HG02884 (cell line): ENCODE measurements at regions not wholly inside any gene's neighbourhood (a gene's known extent, or its start where the extent isn't known, plus 50 kb on each side); places are given as distances from the start of the nearest gene placed in this dataset.

Experiments
- ATAC-seq: cut with Tn5 transposase; IDR thresholded peaks from one replicate; pipeline ENCODE4 v1.9.1; 2021; ENCODE audit warnings: mild to moderate bottlenecking, moderate library complexity; ENCODE audit not compliant: unreplicated experiment

GRCh38 chr3:69539134-69539533 is 153.2 kb upstream of the FRMD4B start:
- ATAC-seq, result no peak

GRCh38 chr3:69538281-69538680 is 152.4 kb upstream of the FRMD4B start:
- ATAC-seq, result no peak

- no peak for ATAC-seq
These were observed 150.6 kb upstream of the FRMD4B start for GRCh38 chr3:69536306-69537020.

- no peak for ATAC-seq
These were observed 149.7 kb upstream of the FRMD4B start for GRCh38 chr3:69535613-69536012.

- ATAC-seq, result no peak
These were observed 146.8 kb upstream of the FRMD4B start for GRCh38 chr3:69532547-69533224.

- no peak for ATAC-seq
These were observed 146.0 kb upstream of the FRMD4B start for GRCh38 chr3:69531576-69532546.

DNA sequence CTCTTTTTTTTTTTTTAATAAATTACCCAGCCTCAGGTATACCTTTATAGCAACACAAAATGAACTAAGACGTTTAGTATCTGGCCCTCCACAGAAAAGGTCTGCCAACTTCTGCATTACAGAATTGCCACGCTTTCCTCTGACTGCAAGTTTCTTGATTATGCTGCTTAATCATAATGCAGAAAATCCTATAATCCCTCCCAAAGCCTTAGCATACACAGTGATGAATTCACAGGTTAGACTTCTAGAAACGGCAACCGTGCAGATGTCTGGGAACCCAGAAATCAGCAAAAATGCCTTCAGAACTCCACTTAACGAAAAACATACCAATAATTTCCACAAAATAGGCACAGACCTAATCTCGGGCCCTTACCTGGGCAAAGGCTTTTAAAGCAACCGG is 144.7 kb upstream of the FRMD4B start:
- ATAC-seq, result no peak

- no peak for ATAC-seq
These were observed 141.6 kb upstream of the FRMD4B start for GRCh38 chr3:69527498-69527897.

- ATAC-seq, result no peak
These were observed 138.9 kb upstream of the FRMD4B start for GRCh38 chr3:69524816-69525215.

GRCh38 chr3:69521286-69521685 is 135.4 kb upstream of the FRMD4B start:
- ATAC-seq, result no peak

GRCh38 chr3:69511361-69511760 is 125.5 kb upstream of the FRMD4B start:
- ATAC-seq, result no peak

- ATAC-seq, result no peak
These were observed 124.7 kb upstream of the FRMD4B start for GRCh38 chr3:69510481-69511030.

GRCh38 chr3:69509288-69509687 is 123.4 kb upstream of the FRMD4B start:
- ATAC-seq, result no peak

DNA sequence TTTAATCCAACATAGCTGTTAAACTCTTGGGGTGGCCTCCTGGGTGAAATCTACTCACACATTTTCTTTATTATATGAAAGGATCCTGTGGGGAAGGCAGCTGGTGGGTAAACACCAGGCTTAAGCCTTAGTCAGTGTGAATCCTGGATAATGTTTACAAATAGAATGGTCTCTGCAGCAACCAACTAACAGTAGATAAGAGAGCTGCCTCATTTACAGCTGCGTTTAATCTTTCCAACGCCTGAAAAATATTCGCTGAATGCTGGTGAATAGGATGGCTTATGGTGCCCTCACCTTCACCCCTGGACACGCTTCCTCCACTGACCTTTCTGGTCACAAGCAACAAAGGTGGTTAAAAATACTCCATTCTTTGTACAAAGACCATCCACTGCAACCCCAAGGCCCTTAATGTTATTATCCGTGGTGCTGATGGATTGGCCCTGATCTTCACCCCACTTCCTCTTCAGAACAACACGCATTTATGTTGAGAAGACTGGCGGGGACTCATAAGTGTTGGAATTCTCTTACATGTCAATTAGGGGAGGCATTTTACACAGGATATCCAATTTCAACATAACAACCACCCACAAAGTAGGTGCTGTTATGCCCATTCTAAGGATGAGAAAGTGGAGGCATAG is 120.0 kb upstream of the FRMD4B start:
- ATAC-seq, result no peak

- ATAC-seq, result no peak
These were observed 118.3 kb upstream of the FRMD4B start for GRCh38 chr3:69504232-69504631.

- no peak for ATAC-seq
These were observed 114.7 kb upstream of the FRMD4B start for GRCh38 chr3:69500604-69501003.

GRCh38 chr3:69499899-69500421 is 114.1 kb upstream of the FRMD4B start:
- ATAC-seq, result no peak

- ATAC-seq, result no peak
These were observed 113.5 kb upstream of the FRMD4B start for GRCh38 chr3:69499422-69499821.

- no peak for ATAC-seq
These were observed 111.0 kb upstream of the FRMD4B start for GRCh38 chr3:69496856-69497255.

- ATAC-seq, result no peak
These were observed 108.3 kb upstream of the FRMD4B start for GRCh38 chr3:69494185-69494584.
